Activated CD8-positive, alpha-beta memory T cell treated with anti-CD3 and anti-CD28 coated beads, Interleukin-2, amount 50 U/mL, for 24 hours (primary cell): ENCODE measurements at regions not wholly inside any gene's neighbourhood (a gene's known extent, or its start where the extent isn't known, plus 50 kb on each side); places are given as distances from the start of the nearest gene placed in this dataset.

Source experiments
- DNase-seq: peaks from one replicate; pipeline ENCODE4 v3.0.0-alpha.2; 2020; ENCODE audit errors: extremely low read depth

GRCh38 chr14:98162856-98163805 lies 1108.9 kb downstream of the BCL11B start:
- no peak for DNase-seq

GRCh38 chr14:98163873-98164272 lies 1108.1 kb downstream of the BCL11B start:
- no peak for DNase-seq

GRCh38 chr14:98165976-98166375 lies 1106.0 kb downstream of the BCL11B start:
- no peak for DNase-seq

GRCh38 chr14:98167275-98167674 lies 1104.7 kb downstream of the BCL11B start:
- no peak for DNase-seq

GRCh38 chr14:98167705-98168104 lies 1104.3 kb downstream of the BCL11B start:
- DNase-seq: no peak

GRCh38 chr14:98168211-98168985 lies 1103.6 kb downstream of the BCL11B start:
- DNase-seq: no peak

GRCh38 chr14:98169170-98169587 lies 1102.8 kb downstream of the BCL11B start:
- DNase-seq: no peak

GRCh38 chr14:98170575-98170974 lies 1101.4 kb downstream of the BCL11B start:
- DNase-seq: no peak

GRCh38 chr14:98171654-98172053 lies 1100.3 kb downstream of the BCL11B start:
- DNase-seq: no peak

GRCh38 chr14:98172243-98172778 lies 1099.7 kb downstream of the BCL11B start:
- no peak for DNase-seq

- no peak for DNase-seq
These were observed 1098.7 kb downstream of the BCL11B start for GRCh38 chr14:98173305-98173704.

- no peak for DNase-seq
These were observed 1098.0 kb downstream of the BCL11B start for GRCh38 chr14:98174041-98174440.

- no peak for DNase-seq
These were observed 1096.6 kb downstream of the BCL11B start for GRCh38 chr14:98175436-98175835.

GRCh38 chr14:98175881-98176280 lies 1096.1 kb downstream of the BCL11B start:
- no peak for DNase-seq

- no peak for DNase-seq
These were observed 1095.1 kb downstream of the BCL11B start for GRCh38 chr14:98176892-98177291.

GRCh38 chr14:98177551-98177950 lies 1094.4 kb downstream of the BCL11B start:
- DNase-seq: no peak

GRCh38 chr14:98181241-98181640 lies 1090.8 kb downstream of the BCL11B start:
- DNase-seq: no peak

- DNase-seq: no peak
These were observed 1090.2 kb downstream of the BCL11B start for GRCh38 chr14:98181768-98182167.

GRCh38 chr14:98182393-98183055 lies 1089.5 kb downstream of the BCL11B start:
- no peak for DNase-seq

- no peak for DNase-seq
These were observed 1088.4 kb downstream of the BCL11B start for GRCh38 chr14:98183556-98183955.

- no peak for DNase-seq
These were observed 1087.5 kb downstream of the BCL11B start for GRCh38 chr14:98184457-98184856.

- DNase-seq: no peak
These were observed 1087.0 kb downstream of the BCL11B start for GRCh38 chr14:98185036-98185435.
